Neuronal stem cell (in vitro differentiated cells): ENCODE measurements at regions not wholly inside any gene's neighbourhood (a gene's known extent, or its start where the extent isn't known, plus 50 kb on each side); places are given as distances from the start of the nearest gene placed in this dataset.

Experiments
- DNase-seq: peaks from one replicate; pipeline ENCODE4 v3.0.0-alpha.2; 2013; ENCODE audit warnings: low spot score
- H2AFZ ChIP-seq: one replicate; pipeline ENCODE4 v1.6.1; 2013; ENCODE audit warnings: mild to moderate bottlenecking, low read length, inconsistent platforms
- H2AK5ac ChIP-seq: 2 replicates; pipeline ENCODE4 v1.6.1; 2013; ENCODE audit warnings: low read depth, mild to moderate bottlenecking, inconsistent platforms, low read length, moderate library complexity, mixed read lengths
- H2BK120ac ChIP-seq: 2 replicates; pipeline ENCODE4 v1.6.1; 2013; ENCODE audit warnings: low read depth, mild to moderate bottlenecking, inconsistent platforms, low read length, moderate library complexity, mixed read lengths
- H2BK12ac ChIP-seq: one replicate; pipeline ENCODE4 v1.6.1; 2013; ENCODE audit warnings: low read length, inconsistent platforms
- H2BK15ac ChIP-seq: 2 replicates; pipeline ENCODE4 v1.6.1; 2013; ENCODE audit warnings: mild to moderate bottlenecking, low read length, inconsistent platforms, mixed read lengths
- H2BK5ac ChIP-seq: one replicate; pipeline ENCODE4 v1.6.1; 2013; ENCODE audit warnings: inconsistent platforms, mild to moderate bottlenecking, low read length, moderate library complexity
- H3K14ac ChIP-seq: one replicate; pipeline ENCODE4 v1.6.1; 2013; ENCODE audit warnings: low read length, inconsistent platforms
- H3K18ac ChIP-seq: 2 replicates; pipeline ENCODE4 v1.6.1; 2013; ENCODE audit warnings: low read length, inconsistent platforms
- H3K23ac ChIP-seq: 2 replicates; pipeline ENCODE4 v1.6.1; 2013; ENCODE audit warnings: low read depth, mild to moderate bottlenecking, mixed read lengths, low read length, inconsistent platforms; ENCODE audit not compliant: poor library complexity
- H3K27ac ChIP-seq: replicated peaks from 3 replicates; pipeline ENCODE4 v1.5.1; 2013; ENCODE audit warnings: low read length, inconsistent platforms
- H3K27me3 ChIP-seq, 3 experiments: 2 replicates each; pipeline ENCODE4 v1.6.1; 2013; ENCODE audit warnings: low read length in 3 of 3, mild to moderate bottlenecking in 2 of 3, inconsistent platforms in 1 of 3, low read depth in 1 of 3, mixed read lengths in 1 of 3, moderate library complexity in 1 of 3; ENCODE audit not compliant: control insufficient read depth in 3 of 3, insufficient read depth in 3 of 3
- H3K36me3 ChIP-seq, 2 donors: replicated peaks in 1 of 2; 2 replicates each; pipeline ENCODE4 v1.6.1; 2013; ENCODE audit warnings: low read length in 2 of 2; ENCODE audit not compliant: control insufficient read depth in 2 of 2, insufficient read depth in 2 of 2
- H3K4ac ChIP-seq: 2 replicates; pipeline ENCODE4 v1.6.1; 2013; ENCODE audit warnings: inconsistent platforms, mild to moderate bottlenecking, low read length, moderate library complexity
- H3K4me1 ChIP-seq, 2 donors: 1 replicate in 1 of 2; 2 replicates in 1 of 2; pipeline ENCODE4 v1.6.1; 2013; ENCODE audit warnings: low read length in 2 of 2, low read depth in 1 of 2; ENCODE audit not compliant: control insufficient read depth in 2 of 2, insufficient read depth in 1 of 2
- H3K4me2 ChIP-seq: one replicate; pipeline ENCODE4 v1.6.1; 2013; ENCODE audit warnings: mild to moderate bottlenecking, low read length, inconsistent platforms; ENCODE audit not compliant: insufficient read depth, poor library complexity, severe bottlenecking
- H3K4me3 ChIP-seq, 2 donors: 2 replicates each; pipeline ENCODE4 v1.5.1; 2013; ENCODE audit warnings: low read length in 2 of 2, mild to moderate bottlenecking in 2 of 2, inconsistent platforms in 1 of 2, moderate library complexity in 1 of 2
- H3K79me1 ChIP-seq: one replicate; pipeline ENCODE4 v1.6.1; 2013; ENCODE audit warnings: low read depth, mild to moderate bottlenecking, inconsistent platforms, low read length, moderate library complexity
- H3K9ac ChIP-seq: one replicate; pipeline ENCODE4 v1.6.1; 2013; ENCODE audit warnings: mild to moderate bottlenecking, low read depth, low read length, inconsistent platforms; ENCODE audit not compliant: poor library complexity
- H3K9me3 ChIP-seq, 2 donors: replicated peaks in 1 of 2; 2 replicates each; pipeline versions ENCODE3 to v1.6.1; 2013; ENCODE audit warnings: low read length in 2 of 2, mild to moderate bottlenecking in 2 of 2, inconsistent platforms in 1 of 2, low read depth in 1 of 2, mixed read lengths in 1 of 2, moderate library complexity in 1 of 2; ENCODE audit not compliant: control insufficient read depth in 2 of 2, insufficient read depth in 1 of 2
- H4K8ac ChIP-seq: one replicate; pipeline ENCODE4 v1.6.1; 2013; ENCODE audit warnings: low read depth, mild to moderate bottlenecking, inconsistent platforms, low read length, moderate library complexity
- H4K91ac ChIP-seq: one replicate; pipeline ENCODE4 v1.6.1; 2013; ENCODE audit warnings: low read length, low read depth, mild to moderate bottlenecking, inconsistent platforms; ENCODE audit not compliant: poor library complexity
- WGBS, 2 donors: extraction: QIAGEN DNeasy Blood & Tissue Kit; methylation state at CpG; one replicate each; pipeline ENCODE4 v1.1.7; 2013; ENCODE audit warnings: missing lambda C conversion rate in 2 of 2, mixed read lengths in 1 of 2; ENCODE audit not compliant: insufficient read length in 2 of 2, insufficient replicate concordance in 1 of 2; ENCODE audit errors: extremely low coverage in 2 of 2; 5-methylcytosine and 5-hydroxymethylcytosine counted together

DNA sequence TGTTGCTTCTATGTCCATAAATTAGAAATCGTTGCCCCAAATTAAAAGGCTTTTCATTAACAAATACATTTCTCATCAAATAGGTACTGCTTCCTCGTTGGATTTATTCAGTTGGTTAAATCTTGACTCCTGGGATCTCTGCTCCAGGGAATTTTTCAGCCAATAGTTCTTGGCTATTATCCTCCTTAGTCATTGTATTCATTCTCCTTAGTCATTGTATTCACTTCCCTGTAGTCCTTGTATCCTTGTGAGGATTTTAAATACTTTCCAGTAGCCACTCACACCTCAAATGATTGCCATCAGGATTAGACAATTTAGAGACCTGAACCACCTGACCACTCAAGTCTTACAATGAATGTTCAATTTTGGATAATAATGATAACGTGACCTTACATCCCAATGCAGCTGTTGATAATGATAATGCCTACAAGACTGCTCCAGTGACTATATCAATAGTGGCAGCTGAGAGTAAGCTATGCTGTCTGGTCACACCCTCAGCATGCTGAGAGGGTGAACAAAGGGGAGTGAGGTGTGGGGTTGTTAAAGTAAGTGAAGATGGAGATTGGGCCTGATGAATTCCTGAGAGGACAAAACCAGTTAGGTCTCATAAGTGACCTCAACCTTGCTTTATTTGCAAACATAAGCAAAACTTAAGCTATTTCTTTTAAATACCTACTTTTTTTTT, 193.7 kb upstream of the RTL1 start:
- Histone ChIP-seq H3K27ac (no peak overlapping the region), H3K27me3 (no peaks in the 10 kb centered on the region), H3K9me3 (peaks cover 4 to 12% of the 10 kb centered on the region in 2 donors), H2BK15ac (no peak overlapping the region), H2AK5ac (no peak overlapping the region), H2BK120ac (no peak overlapping the region), H4K8ac (no peak overlapping the region), H3K4ac (no peak overlapping the region), H3K14ac (no peak overlapping the region), H3K36me3 (no peaks in the 10 kb centered on the region), H3K4me2 (no peak overlapping the region), H3K4me3 (no peak overlapping the region), H3K4me1 (peaks cover 2% of the 10 kb centered on the region in 2 donors), H3K18ac (no peak overlapping the region), H4K91ac (no peak overlapping the region), H2AFZ (no peak overlapping the region), H3K9ac (no peak overlapping the region), H2BK5ac (no peak overlapping the region), H2BK12ac (no peak overlapping the region), H3K23ac (no peak overlapping the region), H3K79me1 (no peaks in the 10 kb centered on the region)
- no peak for DNase-seq
- WGBS, 2 donors, result no CpG with 5 or more reads among the region's 3 CpGs

DNA sequence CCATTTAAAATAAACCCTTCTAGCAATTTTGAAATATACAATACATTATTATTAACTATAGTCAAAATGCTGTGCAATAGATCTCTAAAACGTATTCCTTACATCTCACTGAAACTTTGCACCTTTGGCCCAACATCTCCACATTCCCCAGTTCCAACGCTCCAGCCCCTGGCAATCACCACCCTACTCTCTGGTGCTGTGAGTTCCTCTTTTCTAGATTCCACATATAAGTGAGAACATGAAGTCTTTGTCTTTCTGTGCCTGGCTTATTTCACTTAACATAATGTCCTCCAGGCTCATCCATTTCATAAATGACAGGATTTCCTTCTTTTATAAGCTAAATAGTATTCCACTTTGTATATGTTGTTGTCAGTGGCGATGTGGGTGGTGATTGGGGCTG, 194.7 kb upstream of the RTL1 start:
- no peak overlapping the region for H2BK120ac ChIP-seq
- H2AK5ac ChIP-seq, result no peak overlapping the region
- no peak overlapping the region for H3K14ac ChIP-seq
- no CpG with 5 or more reads among the region's 3 CpGs for WGBS, 2 donors
- peak overlapping the region; percentile 53 for H2AFZ ChIP-seq
- H3K36me3 ChIP-seq, result no peaks in the 10 kb centered on the region
- H4K91ac ChIP-seq, result no peak overlapping the region
- no peak overlapping the region for H4K8ac ChIP-seq
- H2BK12ac ChIP-seq, result no peak overlapping the region
- H2BK15ac ChIP-seq, result no peak overlapping the region
- H3K27me3 ChIP-seq, result no peaks in the 10 kb centered on the region
- H3K9me3 ChIP-seq, result peaks cover 4 to 12% of the 10 kb centered on the region in 2 donors
- H3K4me1 ChIP-seq, result peaks cover 2% of the 10 kb centered on the region in 2 donors
- no peak overlapping the region for H3K23ac ChIP-seq
- H3K18ac ChIP-seq, result no peak overlapping the region
- H2BK5ac ChIP-seq, result no peak overlapping the region
- H3K4me3 ChIP-seq, result no peak overlapping the region
- no peaks in the 10 kb centered on the region for H3K79me1 ChIP-seq
- H3K9ac ChIP-seq, result no peak overlapping the region
- no peak overlapping the region for H3K4me2 ChIP-seq
- H3K27ac ChIP-seq, result no peak overlapping the region
- H3K4ac ChIP-seq, result no peak overlapping the region
- DNase-seq, result no peak

- Histone ChIP-seq H3K4me3 (no peak overlapping the region), H3K27ac (no peak overlapping the region), H4K8ac (no peak overlapping the region), H3K14ac (no peak overlapping the region), H3K4me1 (peaks cover 2% of the 10 kb centered on the region in 2 donors), H3K79me1 (no peaks in the 10 kb centered on the region), H3K4ac (no peak overlapping the region), H2BK120ac (no peak overlapping the region), H2AFZ (peak overlapping the region; percentile 53), H3K18ac (no peak overlapping the region), H2BK12ac (no peak overlapping the region), H3K9me3 (peaks cover 4 to 12% of the 10 kb centered on the region in 2 donors), H3K9ac (no peak overlapping the region), H3K23ac (no peak overlapping the region), H2BK15ac (no peak overlapping the region), H3K4me2 (no peak overlapping the region), H3K36me3 (no peaks in the 10 kb centered on the region), H2AK5ac (no peak overlapping the region), H2BK5ac (no peak overlapping the region), H4K91ac (no peak overlapping the region), H3K27me3 (no peaks in the 10 kb centered on the region)
- DNase-seq, result no peak
- WGBS, 2 donors, result no CpG with 5 or more reads among the region's 2 CpGs
These were observed 195.1 kb upstream of the RTL1 start for GRCh38 chr14:101098641-101099040.

GRCh38 chr14:101101456-101102056, 198.0 kb upstream of the RTL1 start:
- Histone ChIP-seq H3K27ac (no peak overlapping the region), H3K9me3 (peaks cover 6 to 16% of the 10 kb centered on the region in 2 donors), H2BK15ac (no peak overlapping the region), H2BK5ac (no peak overlapping the region), H4K91ac (no peak overlapping the region), H3K4me1 (peaks cover 2% of the 10 kb centered on the region in 2 donors), H2AFZ (no peak overlapping the region), H3K14ac (no peak overlapping the region), H3K4ac (no peak overlapping the region), H3K4me2 (no peak overlapping the region), H3K27me3 (no peaks in the 10 kb centered on the region), H2AK5ac (no peak overlapping the region), H4K8ac (no peak overlapping the region), H3K9ac (no peak overlapping the region), H2BK12ac (no peak overlapping the region), H3K79me1 (no peaks in the 10 kb centered on the region), H2BK120ac (no peak overlapping the region), H3K18ac (peak overlapping the region; percentile 1), H3K23ac (no peak overlapping the region), H3K4me3 (no peak overlapping the region), H3K36me3 (no peaks in the 10 kb centered on the region)
- no peak for DNase-seq
- no CpG with 5 or more reads among the region's 5 CpGs for WGBS, 2 donors
